ENCODE measurements at regions not wholly inside any gene's neighbourhood (a gene's known extent, or its start where the extent isn't known, plus 50 kb on each side); places are given as distances from the start of the nearest gene placed in this dataset.
"Not testable (repeated sequence)": the region's sequence is repeated elsewhere in the genome, so short reads cannot be mapped to it uniquely, and the experiment has no call there.

GRCh38 chr1:43108080-43108479 lies 64.0 kb downstream of the EBNA1BP2 start:
- DNase-seq = no peak

- DNase-seq = no peak
Measured at GRCh38 chr1:43107664-43108063, 64.4 kb downstream of the EBNA1BP2 start.

- DNase-seq = no peak
Measured at GRCh38 chr1:43104027-43104763, 67.9 kb downstream of the EBNA1BP2 start.

- DNase-seq = no peak
Measured at GRCh38 chr1:43101061-43101460, 71.0 kb downstream of the EBNA1BP2 start.

GRCh38 chr1:43098200-43098599 lies 73.9 kb downstream of the EBNA1BP2 start:
- DNase-seq = no peak

- DNase-seq = not testable (repeated sequence)
Measured at GRCh38 chr1:43096528-43096927, 75.6 kb downstream of the EBNA1BP2 start.

- DNase-seq = not testable (repeated sequence)
Measured at GRCh38 chr1:43090812-43091211, 81.3 kb downstream of the EBNA1BP2 start.

- not testable (repeated sequence) for DNase-seq
Measured at GRCh38 chr1:43090157-43090556, 81.9 kb downstream of the EBNA1BP2 start.

GRCh38 chr1:43083375-43083891 lies 88.7 kb downstream of the EBNA1BP2 start:
- no peak for DNase-seq

- DNase-seq = no peak
Measured at GRCh38 chr1:43082740-43083139, 89.3 kb downstream of the EBNA1BP2 start.

- peak; percentile 42 for DNase-seq
Measured at GRCh38 chr1:43077273-43077672, 94.8 kb downstream of the EBNA1BP2 start.

GRCh38 chr1:43074709-43075108 lies 97.4 kb downstream of the EBNA1BP2 start:
- DNase-seq = no peak

GRCh38 chr1:43074244-43074643 lies 97.8 kb downstream of the EBNA1BP2 start:
- DNase-seq = no peak

GRCh38 chr1:43073490-43074230 lies 98.4 kb downstream of the EBNA1BP2 start:
- DNase-seq = peak; percentile 86

GRCh38 chr1:43072314-43072713 lies 99.8 kb downstream of the EBNA1BP2 start:
- no peak for DNase-seq

GRCh38 chr1:43071241-43071640 lies 100.8 kb downstream of the EBNA1BP2 start:
- no peak for DNase-seq

- peak; percentile 94 for DNase-seq
Measured at GRCh38 chr1:43069461-43070050, 102.5 kb downstream of the EBNA1BP2 start.

- no peak for DNase-seq
Measured at GRCh38 chr1:43068911-43069310, 103.2 kb downstream of the EBNA1BP2 start.

- no peak for DNase-seq
Measured at GRCh38 chr1:43067977-43068751, 103.9 kb downstream of the EBNA1BP2 start.

- no peak for DNase-seq
Measured at GRCh38 chr1:43067233-43067745, 104.8 kb downstream of the EBNA1BP2 start.

- no peak for DNase-seq
Measured at GRCh38 chr1:43066578-43066977, 105.5 kb downstream of the EBNA1BP2 start.

- no peak for DNase-seq
Measured at GRCh38 chr1:43065616-43066399, 106.3 kb downstream of the EBNA1BP2 start.

Data from hematopoietic multipotent progenitor cell treated with erythropoietin and hydrocortisone succinate and interleukin-3 and kit ligand, for 8 days (in vitro differentiated cells).